SK-N-SH (cell line): ENCODE measurements at regions not wholly inside any gene's neighbourhood (a gene's known extent, or its start where the extent isn't known, plus 50 kb on each side); places are given as distances from the start of the nearest gene placed in this dataset.

Source experiments
- CTCF ChIA-PET: fragments of 300-600, 350-600 bp; formaldehyde crosslinking; extraction: SDS; loops from one replicate; lab custom pipeline; 2021; lab: Yijun Ruan, JAX
- POLR2A ChIA-PET: fragments of 350-600 bp; sonication (Branson Sonifier 250); formaldehyde crosslinking; extraction: SDS; loops from one replicate; lab custom pipeline; 2020; ENCODE audit warnings: antibody characterized with exemption, inconsistent platforms; lab: Yijun Ruan, JAX
- DNase-seq: peaks from one replicate; pipeline ENCODE4 v3.0.0; 2012
- H2AFZ ChIP-seq: fragments of 200-600 bp; sonication (generic); 2 replicates; pipeline ENCODE4 v1.8.1; 2016; ENCODE audit warnings: antibody characterized with exemption, mild to moderate bottlenecking, low read depth
- H3F3A ChIP-seq: fragments of 200-600 bp; sonication (generic); replicated peaks from 2 replicates; pipeline ENCODE3; 2016; ENCODE audit warnings: antibody characterized with exemption, mild to moderate bottlenecking; ENCODE audit not compliant: insufficient read depth
- H3K27ac ChIP-seq, 2 experiments: fragments of 200-500 bp in 1 of 2; fragments of 200-600 bp in 1 of 2; sonication (Bioruptor generic) in 1 of 2; sonication (generic), shearing (Covaris generic) in 1 of 2; 2 replicates each; pipeline versions ENCODE4 v1.5.1 to v1.6.1; 2014 to 2016; ENCODE audit warnings: low read depth in 2 of 2, inconsistent platforms in 1 of 2, low read length in 1 of 2, mild to moderate bottlenecking in 1 of 2, mixed read lengths in 1 of 2
- H3K27me3 ChIP-seq: fragments of 200-600 bp; sonication (generic), shearing (Covaris generic); 2 replicates; pipeline ENCODE4 v1.6.1; 2016; ENCODE audit warnings: mixed run types; ENCODE audit not compliant: insufficient read depth
- H3K36me3 ChIP-seq, 2 experiments: fragments of 200-500 bp in 1 of 2; fragments of 200-600 bp in 1 of 2; sonication (Bioruptor generic) in 1 of 2; sonication (generic) in 1 of 2; replicated peaks in 1 of 2; 2 replicates each; pipeline versions ENCODE3 to v1.5.1; 2014 to 2016; ENCODE audit warnings: low read length in 1 of 2, mild to moderate bottlenecking in 1 of 2; ENCODE audit not compliant: insufficient read depth in 2 of 2, control insufficient read depth in 1 of 2
- H3K4me1 ChIP-seq, 2 experiments: fragments of 200-500 bp in 1 of 2; fragments of 200-600 bp in 1 of 2; sonication (Bioruptor generic) in 1 of 2; sonication (generic), shearing (Covaris generic) in 1 of 2; 2 replicates each; pipeline versions ENCODE4 v1.5.1 to v1.6.1; 2014 to 2016; ENCODE audit warnings: low read depth in 1 of 2, low read length in 1 of 2, mixed run types in 1 of 2; ENCODE audit not compliant: insufficient read depth in 2 of 2, control insufficient read depth in 1 of 2
- H3K4me2 ChIP-seq: fragments of 200-600 bp; sonication (generic), shearing (Covaris generic); 2 replicates; pipeline ENCODE4 v1.6.1; 2017; ENCODE audit warnings: mixed run types
- H3K4me3 ChIP-seq, 2 experiments: fragments of 200-500 bp in 1 of 2; fragments of 200-600 bp in 1 of 2; sonication (Bioruptor generic) in 1 of 2; sonication (generic), shearing (Covaris generic) in 1 of 2; 2 replicates each; pipeline versions ENCODE4 v1.5.1 to v1.8.1; 2014 to 2016; ENCODE audit warnings: low read depth in 2 of 2, inconsistent platforms in 1 of 2, low read length in 1 of 2, mild to moderate bottlenecking in 1 of 2, mixed read lengths in 1 of 2, moderate library complexity in 1 of 2
- H3K79me2 ChIP-seq: fragments of 200-600 bp; sonication (generic); 2 replicates; pipeline ENCODE4 v1.8.1; 2017; ENCODE audit warnings: mild to moderate bottlenecking; ENCODE audit not compliant: insufficient read depth
- H3K9ac ChIP-seq: fragments of 200-600 bp; sonication (generic); 2 replicates; pipeline ENCODE4 v1.6.1; 2017; ENCODE audit warnings: mixed run types
- H3K9me2 ChIP-seq: fragments of 200-600 bp; sonication (generic); 2 replicates; pipeline ENCODE4 v1.6.1; 2017; ENCODE audit warnings: mixed run types
- H3K9me3 ChIP-seq: fragments of 200-600 bp; sonication (generic); 2 replicates; pipeline ENCODE4 v1.6.1; 2017; ENCODE audit warnings: mixed run types, mild to moderate bottlenecking, moderate library complexity
- H4K20me1 ChIP-seq: fragments of 200-600 bp; sonication (generic); 2 replicates; pipeline ENCODE4 v1.6.1; 2017; ENCODE audit warnings: mild to moderate bottlenecking, mixed run types; ENCODE audit not compliant: insufficient read depth
- CHD2 ChIP-seq: fragments of 150-350 bp; IDR thresholded peaks from 2 replicates; pipeline ENCODE4 v1.6.1; 2018; ENCODE audit warnings: low read length; ENCODE audit not compliant: partially characterized antibody
- EP300 ChIP-seq, 2 experiments: IDR thresholded peaks; 2 replicates each; pipeline versions ENCODE4 v1.4.0 to v1.6.1; 2012; ENCODE audit warnings: borderline replicate concordance in 1 of 2, low read depth in 1 of 2, low read length in 1 of 2
- EZH2phosphoT487 ChIP-seq: fragments of 200-600 bp; sonication (generic); IDR thresholded peaks from 2 replicates; pipeline ENCODE4 v1.6.1; 2017; ENCODE audit warnings: low read depth, mixed run types, mild to moderate bottlenecking, antibody characterized with exemption, moderate library complexity, borderline replicate concordance
- FOXJ3 ChIP-seq: sonication (generic); formaldehyde crosslinking; IDR thresholded peaks from 2 replicates; pipeline ENCODE4 v1.5.1; 2020; ENCODE audit warnings: mild to moderate bottlenecking, missing genetic modification reagents
- FOXM1 ChIP-seq: IDR thresholded peaks from 2 replicates; pipeline ENCODE4 v1.4.0; 2012; ENCODE audit warnings: low read depth, mild to moderate bottlenecking
- GATA2 ChIP-seq: sonication (generic); formaldehyde crosslinking; IDR thresholded peaks from 2 replicates; pipeline ENCODE4 v1.5.0; 2020; ENCODE audit warnings: mild to moderate bottlenecking, missing genetic modification reagents
- JUND ChIP-seq: IDR thresholded peaks from 2 replicates; pipeline ENCODE4 v1.4.0; 2012
- MEF2A ChIP-seq: IDR thresholded peaks from 2 replicates; pipeline ENCODE4 v1.4.0; 2012; ENCODE audit warnings: low read depth, borderline replicate concordance
- MXI1 ChIP-seq: IDR thresholded peaks from 2 replicates; pipeline ENCODE4 v1.6.1; 2012; ENCODE audit warnings: mild to moderate bottlenecking, low read depth, low read length, improper control_type of control experiment
- NFIC ChIP-seq: IDR thresholded peaks from 2 replicates; pipeline ENCODE4 v1.4.0; 2012; ENCODE audit warnings: borderline replicate concordance
- NRF1 ChIP-seq: IDR thresholded peaks from 2 replicates; pipeline ENCODE4 v1.6.1; 2012; ENCODE audit warnings: low read depth, mild to moderate bottlenecking, low read length
- RAD21 ChIP-seq: IDR thresholded peaks from 2 replicates; pipeline ENCODE4 v1.6.1; 2012; ENCODE audit warnings: mild to moderate bottlenecking, low read length
- RCOR1 ChIP-seq: fragments of 150-350 bp; IDR thresholded peaks from 2 replicates; pipeline ENCODE4 v1.6.1; 2017; ENCODE audit warnings: antibody characterized with exemption, low read length
- RFX5 ChIP-seq: IDR thresholded peaks from 2 replicates; pipeline ENCODE4 v1.6.1; 2012; ENCODE audit warnings: mild to moderate bottlenecking, improper control_type of control experiment, low read length
- SIN3A ChIP-seq: IDR thresholded peaks from 2 replicates; pipeline ENCODE4 v1.6.1; 2012; ENCODE audit warnings: low read depth, mild to moderate bottlenecking, low read length, moderate library complexity, borderline replicate concordance
- TAF1 ChIP-seq: IDR thresholded peaks from 2 replicates; pipeline ENCODE4 v1.6.1; 2012; ENCODE audit warnings: low read depth, mild to moderate bottlenecking, low read length, moderate library complexity, borderline replicate concordance
- TCF12 ChIP-seq: IDR thresholded peaks from 2 replicates; pipeline ENCODE4 v1.4.0; 2012
- TEAD4 ChIP-seq: IDR thresholded peaks from 2 replicates; pipeline ENCODE4 v1.4.0; 2012; ENCODE audit warnings: mild to moderate bottlenecking, borderline replicate concordance; ENCODE audit not compliant: insufficient read depth
- USF2 ChIP-seq: fragments of 150-350 bp; IDR thresholded peaks from 2 replicates; pipeline ENCODE4 v1.6.1; 2017; ENCODE audit warnings: antibody characterized with exemption, low read length, low read depth, borderline replicate concordance
- YY1 ChIP-seq: IDR thresholded peaks from 2 replicates; pipeline ENCODE4 v1.4.0; 2012; ENCODE audit warnings: low read depth, mild to moderate bottlenecking
- WGBS: methylation state at CpG from one replicate; pipeline ENCODE4 v1.1.6; 2017; ENCODE audit warnings: low lambda C conversion rate; 5-methylcytosine and 5-hydroxymethylcytosine counted together
- TF ChIP-seq, protein P1 (sequence below): fragments of 150-350 bp; IDR thresholded peaks from 2 replicates; pipeline ENCODE4 v1.6.1; 2016; ENCODE audit warnings: mild to moderate bottlenecking, low read depth, low read length

GRCh38 chr2:235405612-235406361 lies 88.1 kb upstream of the AGAP1 start:
- H3K27ac ChIP-seq, result no peak overlapping the region
- no peak overlapping the region for H3K9ac ChIP-seq
- no peaks in the 10 kb centered on the region; the same call in 1 of the 2 replicates for H3K27me3 ChIP-seq
- ChIA-PET CTCF (interaction anchor here (1.4 kb wide), 1 partner anchor 13 kb away, joined by 4 read pairs; no protein-coding TSS in a partner anchor), POLR2A (no interaction called here)
- H3K4me2 ChIP-seq, result no peak overlapping the region
- no peaks in the 10 kb centered on the region for H3K4me1 ChIP-seq
- H3F3A ChIP-seq, result no peaks in the 10 kb centered on the region
- 63% methylated on average over 11 of the region's 11 CpGs for WGBS
- H4K20me1 ChIP-seq, result no peaks in the 10 kb centered on the region
- H3K79me2 ChIP-seq, result no peaks in the 10 kb centered on the region
- H3K36me3 ChIP-seq, result no peaks in the 10 kb centered on the region
- H3K9me3 ChIP-seq, result no peaks in the 10 kb centered on the region
- no peaks in the 10 kb centered on the region for H3K9me2 ChIP-seq
- no peak overlapping the region for H3K4me3 ChIP-seq
- DNase-seq, result no peak
- no peak overlapping the region for H2AFZ ChIP-seq
- TF ChIP-seq TEAD4 (no peak), TCF12 (no peak), TAF1 (no peak), SIN3A (no peak), CHD2 (no peak), RCOR1 (no peak), YY1 (no peak), MXI1 (no peak), JUND (no peak), NFIC (no peak)
- TF ChIP-seq, protein P1, sequence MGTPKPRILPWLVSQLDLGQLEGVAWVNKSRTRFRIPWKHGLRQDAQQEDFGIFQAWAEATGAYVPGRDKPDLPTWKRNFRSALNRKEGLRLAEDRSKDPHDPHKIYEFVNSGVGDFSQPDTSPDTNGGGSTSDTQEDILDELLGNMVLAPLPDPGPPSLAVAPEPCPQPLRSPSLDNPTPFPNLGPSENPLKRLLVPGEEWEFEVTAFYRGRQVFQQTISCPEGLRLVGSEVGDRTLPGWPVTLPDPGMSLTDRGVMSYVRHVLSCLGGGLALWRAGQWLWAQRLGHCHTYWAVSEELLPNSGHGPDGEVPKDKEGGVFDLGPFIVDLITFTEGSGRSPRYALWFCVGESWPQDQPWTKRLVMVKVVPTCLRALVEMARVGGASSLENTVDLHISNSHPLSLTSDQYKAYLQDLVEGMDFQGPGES, result no peak

DNA sequence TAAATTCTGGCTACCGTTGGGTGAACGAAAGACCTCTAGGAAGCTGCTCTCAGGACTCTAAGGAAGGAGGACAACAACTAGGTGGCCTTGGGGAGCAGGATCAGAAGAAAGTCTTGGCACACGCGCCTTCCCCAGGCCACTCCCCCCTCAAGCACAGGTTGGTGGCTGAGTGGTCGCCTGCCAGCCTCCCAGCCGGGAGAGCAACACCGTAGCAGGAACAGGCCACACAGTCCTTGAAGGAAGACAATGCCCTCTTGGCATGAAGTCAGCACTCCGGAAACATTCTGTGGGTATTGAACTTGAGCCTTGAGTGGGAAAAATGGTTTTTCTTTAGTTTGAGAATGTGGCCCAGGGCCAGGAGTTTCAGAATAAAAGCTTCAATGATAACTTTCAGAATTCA lies 87.4 kb upstream of the AGAP1 start:
- Histone ChIP-seq H3K9ac (no peak overlapping the region), H3K9me3 (no peaks in the 10 kb centered on the region), H4K20me1 (no peaks in the 10 kb centered on the region), H3K9me2 (no peaks in the 10 kb centered on the region), H3K27me3 (no peaks in the 10 kb centered on the region; the same call in 1 of the 2 replicates), H3K27ac (no peak overlapping the region), H3K4me2 (no peak overlapping the region), H3F3A (no peaks in the 10 kb centered on the region), H3K79me2 (no peaks in the 10 kb centered on the region), H3K4me1 (no peaks in the 10 kb centered on the region), H2AFZ (no peak overlapping the region), H3K36me3 (no peaks in the 10 kb centered on the region)
- CTCF ChIA-PET, result interaction anchor here (1.4 kb wide), 1 partner anchor 13 kb away, joined by 4 read pairs; no protein-coding TSS in a partner anchor
- no peak for DNase-seq
- TF ChIP-seq RFX5, result no peak
- TF ChIP-seq NRF1, result no peak
- no peak for TF ChIP-seq FOXM1
- TF ChIP-seq CHD2, result no peak
- no peak for TF ChIP-seq FOXJ3 (CRISPR knock-in tag)
- no peak for TF ChIP-seq RCOR1
- no peak for TF ChIP-seq GATA2
- no peak for TF ChIP-seq MXI1
- no peak for TF ChIP-seq EP300 (IDR thresholded peaks at IDR 0.05; ENCODE audit: borderline replicate concordance in 1 of 2, low read depth in 1 of 2, low read length in 1 of 2)
- TF ChIP-seq USF2, result no peak
- no peak for TF ChIP-seq NFIC
- TF ChIP-seq MEF2A, result no peak
- TF ChIP-seq EZH2phosphoT487, result no peak
- TF ChIP-seq RAD21, result no peak
- TF ChIP-seq, all 33 proteins: peak for 0
- POLR2A ChIA-PET, result no interaction called here
- 57% methylated on average over 5 of the region's 8 CpGs for WGBS
- no peak overlapping the region for H3K4me3 ChIP-seq
